ENCODE measurements at regions not wholly inside any gene's neighbourhood (a gene's known extent, or its start where the extent isn't known, plus 50 kb on each side); places are given as distances from the start of the nearest gene placed in this dataset.
"Not testable (repeated sequence)": the region's sequence is repeated elsewhere in the genome, so short reads cannot be mapped to it uniquely, and the experiment has no call there.

DNA sequence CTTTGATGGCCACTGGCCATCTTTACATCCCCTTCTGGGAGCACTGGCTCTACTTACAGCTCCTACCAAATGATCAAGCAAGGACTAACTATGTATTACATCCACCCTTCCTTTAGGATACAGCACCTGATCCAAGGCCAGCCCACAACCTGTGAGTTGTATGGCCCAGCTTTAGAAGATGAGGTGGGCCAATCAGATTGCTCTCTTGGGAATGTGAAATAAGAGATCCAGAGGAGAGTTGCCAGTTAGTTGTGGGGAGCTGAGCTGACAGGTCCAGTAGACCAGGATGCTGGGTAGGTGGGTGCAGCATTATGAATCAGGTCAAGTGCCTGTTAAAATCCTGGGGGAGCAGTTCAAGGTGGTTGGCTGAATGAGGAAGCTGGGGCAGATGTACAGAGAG is 111.5 kb downstream of the GNL3L start:
- POLR2A ChIA-PET, result no interaction called here
- Mint-ChIP-seq H3K27me3 (no peaks in the 10 kb centered on the region), H3K4me1 (peaks cover 0 to 16% (median 10%) of the 10 kb centered on the region in 7 donors), H3K9me3 (peaks cover 0 to under 1% (median 0%) of the 10 kb centered on the region in 11 donors), H3K4me3 (no peak overlapping the region), H3K36me3 (peaks cover 0 to 5% (median 0%) of the 10 kb centered on the region in 5 donors), H3K27ac (peak overlapping the region in 2 of 9 donors; percentile 38 to 40)
- H3K27ac ChIP-seq (ENCODE audit: low read depth, low read length), result no peak overlapping the region
- ATAC-seq, result no peak
- DNase-seq, result no peak
- H3K4me3 ChIP-seq (ENCODE audit: low read length), result no peak overlapping the region
- H3K4me1 ChIP-seq (ENCODE audit: control insufficient read depth in 2 of 2, insufficient read depth in 2 of 2, low read length in 2 of 2), result peaks cover 4% of the 10 kb centered on the region in 2 donors
- intact Hi-C loops (cut with micrococcal nuclease), result loop anchor here (2.0 to 5.0 kb wide), 2 partner anchors 55 to 1266 kb away; no protein-coding TSS in a partner anchor
- H3K9me3 ChIP-seq (ENCODE audit: control insufficient read depth in 2 of 3, low read length in 3 of 3), result no peaks in the 10 kb centered on the region
- H3K36me3 ChIP-seq (ENCODE audit: control insufficient read depth in 2 of 3, insufficient read depth in 3 of 3, low read length in 3 of 3), result no peaks in the 10 kb centered on the region
- H3K27me3 ChIP-seq (ENCODE audit: control insufficient read depth in 2 of 2, insufficient read depth in 2 of 2, low read length in 2 of 2), result no peaks in the 10 kb centered on the region
- CTCF ChIA-PET, result interaction anchor here (0.6 kb wide), 1 partner anchor 10 kb away, joined by 3 read pairs; no protein-coding TSS in a partner anchor

DNA sequence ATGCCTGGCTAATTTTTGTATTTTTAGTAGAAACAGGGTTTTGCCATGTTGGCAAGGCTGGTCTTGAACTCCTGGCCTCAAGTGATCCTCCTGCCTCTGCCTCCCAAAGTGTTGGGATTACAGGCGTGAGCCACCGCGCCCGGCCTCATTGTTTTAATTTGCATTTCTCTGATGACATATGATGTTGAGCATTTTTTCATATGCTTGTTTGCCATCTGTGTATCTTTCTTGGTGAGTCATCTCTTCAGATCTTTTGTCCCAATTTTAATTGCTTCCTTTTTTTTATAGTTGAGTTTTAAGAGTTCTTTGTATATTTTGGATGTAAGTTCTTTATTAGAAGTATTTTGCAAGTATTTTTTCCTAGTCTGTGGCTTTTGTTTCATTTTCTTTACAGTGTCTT is 117.6 kb downstream of the GNL3L start:
- H3K27me3 ChIP-seq (ENCODE audit: control insufficient read depth in 2 of 2, insufficient read depth in 2 of 2, low read length in 2 of 2); ATAC-seq; H3K36me3 Mint-ChIP-seq; H3K9me3 ChIP-seq (ENCODE audit: control insufficient read depth in 2 of 3, low read length in 3 of 3); DNase-seq; CTCF ChIA-PET; H3K4me3 ChIP-seq (ENCODE audit: low read length); H3K4me1 ChIP-seq (ENCODE audit: control insufficient read depth in 2 of 2, insufficient read depth in 2 of 2, low read length in 2 of 2); H3K4me3 Mint-ChIP-seq; H3K27me3 Mint-ChIP-seq; H3K27ac Mint-ChIP-seq; H3K36me3 ChIP-seq (ENCODE audit: control insufficient read depth in 2 of 3, insufficient read depth in 3 of 3, low read length in 3 of 3); H3K27ac ChIP-seq (ENCODE audit: low read depth, low read length); H3K4me1 Mint-ChIP-seq; intact Hi-C loops (cut with micrococcal nuclease): not testable (repeated sequence)
- POLR2A ChIA-PET, result interaction anchor here (0.8 kb wide), 2 partner anchors 104 to 137 kb away, joined by 3 to 9 read pairs; no protein-coding TSS in a partner anchor
- peaks cover 0 to 26% (median 8%) of the 10 kb centered on the region in 11 donors for H3K9me3 Mint-ChIP-seq

DNA sequence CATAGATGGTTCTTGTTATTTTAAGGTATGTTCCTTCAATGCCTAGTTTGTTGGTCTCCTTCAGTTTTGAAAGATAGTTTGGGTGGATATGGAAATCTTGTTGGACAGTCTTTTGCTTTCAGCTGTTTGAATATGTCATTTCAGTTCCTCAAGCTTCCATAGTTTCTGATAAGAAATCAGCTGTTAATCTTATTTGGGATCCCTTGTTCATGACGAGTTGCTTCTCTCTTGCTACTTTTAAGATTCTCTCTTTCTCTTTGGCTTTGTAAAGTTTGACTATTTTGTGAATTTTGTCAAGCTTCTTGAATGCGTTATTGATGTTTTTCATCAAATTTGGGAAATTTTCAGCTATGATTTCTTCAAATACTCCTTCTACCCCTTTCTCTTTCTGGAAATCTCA is 129.5 kb downstream of the GNL3L start:
- no peaks in the 10 kb centered on the region for H3K9me3 ChIP-seq (ENCODE audit: control insufficient read depth in 2 of 3, low read length in 3 of 3)
- peaks cover 0 to 3% (median 0%) of the 10 kb centered on the region in 5 donors for H3K27me3 Mint-ChIP-seq
- no peak overlapping the region for H3K4me3 ChIP-seq (ENCODE audit: low read length)
- H3K27me3 ChIP-seq (ENCODE audit: control insufficient read depth in 2 of 2, insufficient read depth in 2 of 2, low read length in 2 of 2), result no peaks in the 10 kb centered on the region
- no peak overlapping the region for H3K4me3 Mint-ChIP-seq
- H3K27ac ChIP-seq (ENCODE audit: low read depth, low read length), result no peak overlapping the region
- H3K27ac Mint-ChIP-seq, result no peak overlapping the region
- no peaks in the 10 kb centered on the region for H3K36me3 ChIP-seq (ENCODE audit: control insufficient read depth in 2 of 3, insufficient read depth in 3 of 3, low read length in 3 of 3)
- no peak for ATAC-seq
- POLR2A ChIA-PET, result no interaction called here
- no peaks in the 10 kb centered on the region for H3K4me1 ChIP-seq (ENCODE audit: control insufficient read depth in 2 of 2, insufficient read depth in 2 of 2, low read length in 2 of 2)
- CTCF ChIA-PET, result no interaction called here
- DNase-seq, result no peak
- peaks cover 0 to 5% (median 0%) of the 10 kb centered on the region in 5 donors for H3K36me3 Mint-ChIP-seq
- intact Hi-C loops (cut with micrococcal nuclease), result no loop called here
- no peaks in the 10 kb centered on the region for H3K4me1 Mint-ChIP-seq
- H3K9me3 Mint-ChIP-seq, result peaks cover 4 to 31% (median 10%) of the 10 kb centered on the region in 11 donors

DNA sequence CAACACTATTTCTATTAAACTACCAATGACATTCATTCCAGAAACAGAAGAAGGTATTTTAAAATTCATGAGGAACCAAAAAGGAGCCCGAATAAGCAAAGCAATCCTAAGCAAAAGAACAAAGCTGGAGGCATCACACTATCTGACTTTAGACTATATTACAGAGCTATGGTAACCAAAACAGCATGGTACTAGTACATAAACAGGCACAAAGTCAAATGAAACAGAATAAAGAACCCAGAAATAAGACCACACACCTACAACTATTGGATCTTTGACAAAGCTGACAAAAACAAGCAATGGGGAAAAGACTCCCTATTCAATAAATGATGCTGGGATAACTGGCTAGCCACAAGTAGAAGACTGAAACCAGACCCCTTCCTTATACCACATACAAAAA is 122.3 kb downstream of the ITIH6 start:
- Mint-ChIP-seq H3K27ac (no peak overlapping the region), H3K27me3 (peaks cover 0 to 6% (median 0%) of the 10 kb centered on the region in 5 donors), H3K9me3 (peaks cover 4 to 43% (median 22%) of the 10 kb centered on the region in 11 donors), H3K36me3 (peaks cover 0 to 7% (median 5%) of the 10 kb centered on the region in 5 donors), H3K4me1 (no peaks in the 10 kb centered on the region), H3K4me3 (no peak overlapping the region)
- no peak overlapping the region for H3K27ac ChIP-seq (ENCODE audit: low read depth, low read length)
- no peak for ATAC-seq
- no peak overlapping the region for H3K4me3 ChIP-seq (ENCODE audit: low read length)
- no peaks in the 10 kb centered on the region for H3K27me3 ChIP-seq (ENCODE audit: control insufficient read depth in 2 of 2, insufficient read depth in 2 of 2, low read length in 2 of 2)
- H3K9me3 ChIP-seq (ENCODE audit: control insufficient read depth in 2 of 3, low read length in 3 of 3), result no peaks in the 10 kb centered on the region
- intact Hi-C loops (cut with micrococcal nuclease), result no loop called here
- H3K4me1 ChIP-seq (ENCODE audit: control insufficient read depth in 2 of 2, insufficient read depth in 2 of 2, low read length in 2 of 2), result no peaks in the 10 kb centered on the region
- no peak for DNase-seq
- ChIA-PET CTCF (no interaction called here), POLR2A (no interaction called here)
- no peaks in the 10 kb centered on the region for H3K36me3 ChIP-seq (ENCODE audit: control insufficient read depth in 2 of 3, insufficient read depth in 3 of 3, low read length in 3 of 3)

DNA sequence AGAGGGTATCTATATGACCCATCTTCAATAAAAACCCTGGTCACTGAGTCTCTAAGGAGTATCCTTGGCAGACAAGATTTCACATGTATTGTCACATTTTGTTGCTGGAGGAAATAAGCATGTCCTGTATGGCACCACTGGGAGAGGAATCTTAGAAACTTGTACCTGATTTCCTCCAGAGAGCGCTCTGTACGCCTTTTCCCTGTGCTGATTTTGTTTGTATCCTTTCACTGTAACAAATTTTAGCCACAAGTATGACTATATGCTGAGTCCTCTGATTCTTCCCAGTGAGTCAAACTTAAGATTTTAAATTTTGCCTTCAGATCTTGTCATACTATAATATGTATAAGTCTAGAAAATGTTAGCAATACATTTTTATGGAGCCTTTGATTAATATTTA is 102.8 kb downstream of the ITIH6 start:
- H3K4me3 ChIP-seq (ENCODE audit: low read length), result no peak overlapping the region
- CTCF ChIA-PET, result no interaction called here
- no peaks in the 10 kb centered on the region for H3K36me3 ChIP-seq (ENCODE audit: control insufficient read depth in 2 of 3, insufficient read depth in 3 of 3, low read length in 3 of 3)
- no peak for DNase-seq
- Mint-ChIP-seq H3K4me3 (no peak overlapping the region), H3K9me3 (peaks cover 0 to 16% (median 6%) of the 10 kb centered on the region in 11 donors), H3K4me1 (no peaks in the 10 kb centered on the region), H3K36me3 (peaks cover 0 to 8% (median 6%) of the 10 kb centered on the region in 5 donors), H3K27ac (no peak overlapping the region), H3K27me3 (peaks cover 0 to 7% (median 3%) of the 10 kb centered on the region in 5 donors)
- POLR2A ChIA-PET, result no interaction called here
- intact Hi-C loops (cut with micrococcal nuclease), result no loop called here
- H3K27me3 ChIP-seq (ENCODE audit: control insufficient read depth in 2 of 2, insufficient read depth in 2 of 2, low read length in 2 of 2), result no peaks in the 10 kb centered on the region
- H3K27ac ChIP-seq (ENCODE audit: low read depth, low read length), result no peak overlapping the region
- ATAC-seq, result no peak
- H3K4me1 ChIP-seq (ENCODE audit: control insufficient read depth in 2 of 2, insufficient read depth in 2 of 2, low read length in 2 of 2), result no peaks in the 10 kb centered on the region
- H3K9me3 ChIP-seq (ENCODE audit: control insufficient read depth in 2 of 3, low read length in 3 of 3), result no peaks in the 10 kb centered on the region

DNA sequence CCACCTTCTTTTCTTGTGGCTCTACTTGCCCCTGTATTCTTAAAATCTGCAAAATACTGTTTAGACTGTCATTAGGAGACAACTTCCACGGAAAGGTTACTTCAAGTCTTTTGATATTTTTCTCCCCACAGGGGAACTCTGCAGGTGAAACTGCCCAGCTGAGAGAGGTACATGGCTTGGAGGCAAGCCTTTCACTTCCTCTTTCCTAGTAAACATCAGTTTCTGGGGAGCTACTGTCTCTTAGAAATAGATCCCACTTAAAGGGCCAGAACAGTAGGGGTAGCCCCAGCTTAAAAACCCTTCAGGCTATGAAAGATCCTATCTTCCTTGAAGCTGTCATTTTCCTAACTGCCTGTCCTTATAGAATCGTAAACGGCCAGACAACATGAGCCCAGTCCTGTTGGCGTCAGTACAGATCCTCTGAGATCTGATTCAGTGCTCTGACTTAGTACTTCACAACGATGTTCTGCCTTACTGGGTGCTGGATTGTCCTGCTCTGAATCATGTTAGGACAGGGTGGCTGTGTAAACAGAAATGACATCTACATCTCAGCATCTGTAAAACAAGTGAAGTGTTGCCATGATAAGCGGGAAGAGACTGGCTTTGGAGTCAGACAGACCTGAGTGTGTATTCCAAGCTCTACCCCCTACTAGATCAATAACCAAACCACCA is 102.1 kb downstream of the ITIH6 start:
- peaks cover 0 to 5% (median 3%) of the 10 kb centered on the region in 5 donors for H3K27me3 Mint-ChIP-seq
- peaks cover 0 to 5% (median 3%) of the 10 kb centered on the region in 5 donors for H3K36me3 Mint-ChIP-seq
- peaks cover 0 to 9% (median 2%) of the 10 kb centered on the region in 11 donors for H3K9me3 Mint-ChIP-seq
- Histone ChIP-seq H3K27ac (ENCODE audit: low read depth, low read length) (no peak overlapping the region), H3K4me3 (ENCODE audit: low read length) (no peak overlapping the region), H3K4me1 (ENCODE audit: control insufficient read depth in 2 of 2, insufficient read depth in 2 of 2, low read length in 2 of 2) (no peaks in the 10 kb centered on the region), H3K9me3 (ENCODE audit: control insufficient read depth in 2 of 3, low read length in 3 of 3) (no peaks in the 10 kb centered on the region), H3K36me3 (ENCODE audit: control insufficient read depth in 2 of 3, insufficient read depth in 3 of 3, low read length in 3 of 3) (no peaks in the 10 kb centered on the region), H3K27me3 (ENCODE audit: control insufficient read depth in 2 of 2, insufficient read depth in 2 of 2, low read length in 2 of 2) (no peaks in the 10 kb centered on the region)
- CTCF ChIA-PET, result no interaction called here
- H3K4me1 Mint-ChIP-seq, result no peaks in the 10 kb centered on the region
- no peak overlapping the region for H3K4me3 Mint-ChIP-seq
- POLR2A ChIA-PET, result no interaction called here
- no peak for DNase-seq
- no peak for ATAC-seq
- H3K27ac Mint-ChIP-seq, result no peak overlapping the region
- intact Hi-C loops (cut with micrococcal nuclease), result loop anchor here in 1 of 2 donors (2.0 kb wide), 1 partner anchor 55 kb away; no protein-coding TSS in a partner anchor

Measured in naive thymus-derived CD4-positive, alpha-beta T cell (primary cell).